Choroid plexus epithelial cell (primary cell): ENCODE measurements at regions not wholly inside any gene's neighbourhood (a gene's known extent, or its start where the extent isn't known, plus 50 kb on each side); places are given as distances from the start of the nearest gene placed in this dataset.

Source experiments
- DNase-seq: peaks from one replicate; pipeline ENCODE4 v3.0.0-alpha.2; 2010; ENCODE audit warnings: low read depth
- H3K4me3 ChIP-seq: 2 replicates; pipeline ENCODE4 v1.5.1; 2011; ENCODE audit warnings: low read depth, mild to moderate bottlenecking, control low read depth, low read length, moderate library complexity
- CTCF ChIP-seq: conservative IDR thresholded peaks from 2 replicates; pipeline ENCODE4 v1.5.1; 2011; ENCODE audit warnings: low read depth, mild to moderate bottlenecking, control low read depth, inconsistent platforms, low read length, moderate library complexity

GRCh38 chr15:95739131-95739530, 591.4 kb upstream of the NR2F2 start:
- no peak for DNase-seq
- no peak for TF ChIP-seq CTCF
- no peak overlapping the region for H3K4me3 ChIP-seq

- no peak for TF ChIP-seq CTCF
- H3K4me3 ChIP-seq: no peak overlapping the region
- DNase-seq: no peak
Observed at GRCh38 chr15:95741830-95742229, 588.7 kb upstream of the NR2F2 start.

GRCh38 chr15:95742256-95742655, 588.2 kb upstream of the NR2F2 start:
- no peak for TF ChIP-seq CTCF

GRCh38 chr15:95742836-95743235, 587.7 kb upstream of the NR2F2 start:
- TF ChIP-seq CTCF: no peak
- no peak overlapping the region for H3K4me3 ChIP-seq
- peak; percentile 11 for DNase-seq

More at GRCh38 chr15:95742256-95742655, 588.2 kb upstream of the NR2F2 start:
- DNase-seq: no peak
- H3K4me3 ChIP-seq: no peak overlapping the region

GRCh38 chr15:95757171-95757570, 573.3 kb upstream of the NR2F2 start:
- no peak for TF ChIP-seq CTCF
- H3K4me3 ChIP-seq: no peak overlapping the region
- DNase-seq: no peak

GRCh38 chr15:95758451-95758850, 572.0 kb upstream of the NR2F2 start:
- no peak overlapping the region for H3K4me3 ChIP-seq
- DNase-seq: no peak
- TF ChIP-seq CTCF: no peak

- no peak for TF ChIP-seq CTCF
- no peak overlapping the region for H3K4me3 ChIP-seq
- no peak for DNase-seq
Observed at GRCh38 chr15:95758851-95759250, 571.6 kb upstream of the NR2F2 start.
